H54 (cell line): ENCODE measurements at regions not wholly inside any gene's neighbourhood (a gene's known extent, or its start where the extent isn't known, plus 50 kb on each side); places are given as distances from the start of the nearest gene placed in this dataset.
"Not testable (repeated sequence)": the region's sequence is repeated elsewhere in the genome, so short reads cannot be mapped to it uniquely, and the experiment has no call there.

Experiments used
- DNase-seq: peaks from one replicate; pipeline ENCODE4 v3.0.0; 2011; ENCODE audit warnings: low spot score, mixed read lengths; ENCODE audit not compliant: insufficient read length
- FAIRE-seq: peaks from 3 replicates; lab custom pipeline; 2011; peaks lifted over from hg19 to GRCh38; lab: Jason Lieb, UNC
- POLR2A ChIP-seq: IDR thresholded peaks from 2 replicates; pipeline ENCODE4 v1.6.1; 2011; ENCODE audit warnings: low read depth, mild to moderate bottlenecking, low read length

DNA sequence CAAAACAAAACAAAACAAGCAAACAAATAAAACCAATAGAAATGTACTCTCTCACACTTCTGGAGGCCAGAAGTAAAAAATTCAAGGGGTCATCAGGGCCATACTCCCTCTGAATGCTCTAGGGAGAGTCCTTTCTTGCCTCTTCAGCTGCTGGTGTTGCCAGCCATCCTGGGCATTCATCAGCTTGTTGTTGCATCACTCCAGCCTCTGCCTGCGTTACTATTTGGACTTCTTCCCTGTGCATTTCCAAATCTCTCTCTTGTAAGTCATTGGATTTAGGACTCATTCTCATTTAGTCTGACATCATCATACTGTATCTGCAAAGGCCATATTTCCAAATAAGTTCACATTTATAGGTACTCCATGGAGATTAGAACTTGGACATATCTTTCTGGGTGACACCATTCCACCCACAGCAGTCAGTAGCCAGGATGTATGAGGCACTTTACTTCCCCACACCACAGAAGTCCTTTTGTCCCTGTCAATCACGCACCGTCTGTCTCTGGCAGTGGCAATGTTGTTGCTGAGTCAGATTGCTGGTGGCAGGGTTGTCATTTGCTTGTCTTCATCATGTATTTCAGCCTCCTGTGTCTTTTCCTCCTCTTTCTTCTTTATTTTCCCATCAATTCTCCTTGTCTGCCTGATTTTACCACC lies 151.0 kb upstream of the KCNJ6 start:
- TF ChIP-seq POLR2A, result no peak
- DNase-seq (no peak), FAIRE-seq (no peak)

DNA sequence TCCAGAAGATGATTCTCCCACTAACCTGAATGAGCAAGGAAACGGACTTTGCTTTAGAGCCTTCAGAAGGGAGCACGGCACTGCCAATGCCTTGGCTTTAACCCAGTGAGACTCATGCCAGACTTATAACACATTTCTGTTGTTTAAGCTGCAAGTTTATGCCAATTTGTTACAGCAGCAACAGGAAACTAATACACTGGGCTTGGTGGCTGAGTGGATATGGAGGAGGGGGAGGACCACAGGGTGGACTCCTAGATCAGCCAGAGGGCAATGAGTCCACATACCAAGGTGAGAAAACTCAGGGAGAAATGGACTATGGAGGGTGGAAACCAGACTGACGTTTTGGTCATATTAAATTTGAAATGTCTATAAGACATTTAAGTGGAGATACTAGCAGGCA lies 156.2 kb upstream of the KCNJ6 start:
- DNase-seq (no peak), FAIRE-seq (no peak)
- TF ChIP-seq POLR2A, result no peak

DNA sequence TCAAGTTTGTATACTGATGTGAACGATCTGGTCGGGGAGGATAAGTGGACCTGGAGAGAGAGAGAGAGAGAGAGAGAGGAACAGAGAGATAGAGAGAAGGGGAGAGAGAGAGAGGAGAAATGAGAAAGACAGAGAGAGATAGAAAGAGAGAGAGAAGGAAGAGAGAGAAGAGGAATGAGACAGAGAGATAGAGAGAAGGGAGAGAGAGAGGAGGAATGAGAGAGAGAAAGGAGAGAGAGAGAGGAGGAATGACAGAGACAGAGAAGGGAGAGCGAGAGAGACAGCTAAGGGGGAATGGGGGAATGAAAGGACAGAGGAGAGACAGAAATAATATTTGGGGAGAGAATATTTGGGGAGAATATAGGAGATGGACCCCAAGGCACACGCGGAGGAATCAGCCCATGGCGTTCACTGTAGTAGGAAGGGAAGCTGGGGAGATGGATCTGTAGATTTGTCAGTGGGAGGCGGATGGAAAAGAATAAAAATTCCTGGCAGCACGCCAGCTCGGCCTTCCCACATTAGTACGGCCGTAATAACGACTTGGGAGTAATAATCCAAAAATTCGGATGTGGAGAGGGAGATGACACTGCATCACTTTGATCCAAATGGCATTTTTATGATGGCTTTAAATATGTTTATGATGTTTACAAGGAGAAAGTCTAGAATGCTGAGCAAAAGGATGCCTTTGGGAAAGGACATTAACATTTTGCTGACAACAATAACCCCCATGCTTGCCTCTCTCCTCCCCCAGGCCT lies 159.8 kb upstream of the KCNJ6 start:
- TF ChIP-seq POLR2A, result no peak

DNA sequence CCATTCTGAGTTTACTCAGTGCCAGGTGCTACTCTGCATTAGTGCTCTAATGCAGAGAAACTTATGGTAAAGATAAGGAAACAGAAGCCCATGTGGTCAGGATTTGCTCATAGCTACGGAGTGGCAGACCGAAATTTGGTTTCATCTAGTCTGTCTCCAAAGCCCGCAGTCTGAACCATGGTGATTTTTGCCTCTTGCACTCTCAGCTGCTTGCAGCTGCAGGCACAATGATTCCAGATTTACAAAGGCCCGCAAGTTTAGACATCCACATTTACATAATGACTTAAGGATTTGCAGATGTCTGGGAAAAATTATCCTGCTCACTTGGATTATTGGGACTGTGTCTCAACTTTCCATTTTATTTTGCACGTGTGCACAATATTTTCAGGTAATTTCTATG lies 161.3 kb upstream of the KCNJ6 start:
- no peak for TF ChIP-seq POLR2A
- DNase-seq (no peak), FAIRE-seq (no peak)

More for the DNA sequence above, 159.8 kb upstream of the KCNJ6 start:
- DNase-seq (no peak), FAIRE-seq (no peak)

DNA sequence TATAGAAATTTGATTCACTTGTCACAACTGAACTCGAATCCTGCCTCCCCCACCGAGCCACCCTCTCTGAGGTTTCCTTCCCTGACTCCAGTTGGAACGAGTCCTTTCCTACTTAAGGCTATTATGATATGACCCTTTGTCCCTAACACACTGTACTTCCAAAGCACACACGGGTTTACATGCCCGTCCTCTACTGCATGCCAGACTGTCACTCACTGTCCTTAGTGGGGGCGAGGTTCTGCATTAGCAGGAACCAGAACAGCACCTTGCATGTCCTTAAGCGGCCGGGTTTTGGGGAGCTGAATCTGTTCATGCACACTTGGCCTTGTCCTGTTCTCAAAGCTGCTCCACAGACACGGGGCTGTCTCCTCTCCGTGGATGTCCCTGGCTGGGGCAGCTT lies 164.6 kb upstream of the KCNJ6 start:
- no peak for FAIRE-seq
- no peak for DNase-seq
- TF ChIP-seq POLR2A, result no peak

DNA sequence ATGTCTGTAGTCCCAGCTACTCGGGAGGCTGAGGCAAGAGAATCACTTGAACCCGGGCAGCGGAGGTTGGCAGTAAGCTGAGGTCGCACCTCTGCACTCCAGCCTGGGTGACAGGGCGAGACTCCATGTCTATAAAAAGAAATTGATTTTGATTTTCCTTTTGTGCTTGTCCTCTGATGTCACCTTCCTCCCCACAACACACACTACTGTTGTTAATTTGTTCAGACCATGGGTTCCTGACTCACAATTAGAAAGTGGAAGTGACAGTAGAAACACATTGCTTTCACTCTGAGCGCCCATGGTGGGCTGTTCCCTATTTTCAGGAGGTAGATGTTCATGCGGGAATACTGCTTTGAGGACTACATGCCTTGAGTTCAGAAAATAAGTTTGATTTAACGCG lies 165.5 kb upstream of the KCNJ6 start:
- no peak for TF ChIP-seq POLR2A
- DNase-seq (no peak), FAIRE-seq (no peak)

DNA sequence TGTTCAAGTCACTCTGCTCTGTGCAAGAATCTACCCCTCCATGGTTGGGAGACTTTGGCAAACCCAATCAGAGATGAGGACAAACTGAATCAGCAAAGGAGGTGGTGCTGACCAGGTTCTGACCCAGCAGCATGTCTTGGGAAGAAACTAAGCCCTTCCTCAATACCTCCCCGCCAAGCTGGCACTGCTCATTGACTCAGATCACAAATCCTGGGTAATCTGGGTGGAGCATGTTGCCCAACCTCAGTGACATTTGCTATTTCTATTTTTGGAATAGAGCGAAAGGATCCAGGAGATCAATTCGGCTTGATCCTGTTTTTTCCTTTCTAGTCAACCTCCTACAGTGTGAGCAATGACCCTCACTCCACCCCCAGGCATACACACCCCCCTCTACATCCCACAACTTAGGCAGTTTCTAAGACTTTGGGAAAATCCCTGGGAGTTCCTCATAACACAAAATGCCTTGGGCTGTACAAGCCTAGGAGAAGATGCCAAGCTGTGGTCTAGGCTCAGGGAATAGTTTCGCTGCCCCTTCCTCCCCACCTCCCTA lies 166.8 kb upstream of the KCNJ6 start:
- FAIRE-seq, result no peak
- TF ChIP-seq POLR2A, result no peak
- DNase-seq, result no peak

DNA sequence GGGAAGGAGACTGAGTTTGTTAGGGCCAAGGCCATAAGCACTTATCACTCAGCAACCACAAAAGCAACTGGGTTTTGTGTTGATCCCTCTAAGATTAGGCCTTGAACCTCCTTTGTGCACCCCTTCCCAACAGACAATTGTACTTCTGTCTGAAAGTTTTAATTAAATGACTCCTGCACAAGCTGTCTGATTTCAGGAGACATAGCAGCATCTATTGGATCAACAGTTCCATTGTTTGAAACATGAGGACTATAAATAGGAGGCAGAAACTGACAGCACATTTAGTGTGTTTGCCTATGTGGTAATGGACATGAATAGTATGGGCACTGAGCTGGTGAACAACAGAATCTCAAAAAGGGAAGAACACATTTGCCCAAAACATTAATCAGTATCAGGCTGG lies 167.3 kb upstream of the KCNJ6 start:
- TF ChIP-seq POLR2A, result no peak
- DNase-seq (no peak), FAIRE-seq (no peak)

DNA sequence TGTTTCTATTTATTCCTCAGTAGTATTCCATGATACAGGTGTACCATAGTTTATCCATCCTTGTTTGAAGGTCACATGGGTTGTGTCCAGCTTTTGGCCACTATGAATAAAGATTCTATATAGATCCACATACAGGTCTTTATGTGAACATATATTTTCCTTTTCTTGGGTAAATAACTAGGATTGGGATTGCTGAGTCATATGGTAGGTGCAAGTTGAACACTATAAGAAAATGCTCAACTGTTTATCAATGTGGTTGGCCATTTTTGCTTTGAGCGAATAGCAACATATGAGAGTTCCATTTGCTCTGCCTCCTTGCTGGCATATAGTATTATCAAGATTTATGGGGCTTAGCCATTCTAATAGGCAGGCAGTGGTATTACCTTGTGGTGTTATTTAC lies 170.2 kb upstream of the KCNJ15 start:
- no peak for TF ChIP-seq POLR2A
- DNase-seq (no peak), FAIRE-seq (no peak)

DNA sequence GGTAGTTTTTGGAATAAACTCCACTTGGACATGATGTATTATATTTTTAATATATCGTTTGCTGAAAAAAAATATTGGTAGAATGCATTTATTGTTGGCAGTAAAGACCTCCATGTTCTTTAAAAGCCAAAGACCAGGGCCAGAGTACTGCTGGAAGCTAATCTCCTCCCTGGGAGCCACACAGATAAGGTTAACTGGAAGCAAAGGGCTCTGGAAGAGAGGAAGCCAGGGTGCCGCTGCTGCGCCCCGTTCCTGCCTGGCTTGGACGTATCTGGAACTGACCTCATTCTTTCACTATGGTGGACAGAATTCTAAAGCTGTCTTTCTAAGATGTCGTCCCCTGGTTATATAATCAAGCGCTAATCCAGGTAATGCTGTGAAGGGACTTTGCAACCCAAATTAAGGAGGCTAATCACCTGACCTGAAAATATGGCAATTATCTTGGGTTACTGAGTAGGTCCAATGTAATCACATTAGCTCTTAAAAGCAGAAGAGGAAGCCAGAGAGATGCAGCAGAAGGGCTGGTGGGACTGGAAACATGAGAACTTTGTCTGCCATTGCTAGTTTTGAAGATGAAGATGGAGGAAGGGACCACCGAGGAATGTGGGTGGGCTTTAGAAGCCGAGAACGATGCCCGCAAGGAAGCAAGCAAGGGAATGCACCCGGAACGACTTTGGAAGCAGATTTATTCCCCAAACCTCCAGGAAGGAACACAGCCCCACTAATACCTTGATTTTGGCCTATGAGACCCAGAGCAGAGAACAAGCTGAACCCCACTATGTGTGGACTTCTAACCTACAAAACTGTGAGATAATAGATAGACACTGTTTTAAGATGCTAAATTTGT lies 167.7 kb upstream of the KCNJ15 start:
- DNase-seq (no peak), FAIRE-seq (no peak)
- no peak for TF ChIP-seq POLR2A

DNA sequence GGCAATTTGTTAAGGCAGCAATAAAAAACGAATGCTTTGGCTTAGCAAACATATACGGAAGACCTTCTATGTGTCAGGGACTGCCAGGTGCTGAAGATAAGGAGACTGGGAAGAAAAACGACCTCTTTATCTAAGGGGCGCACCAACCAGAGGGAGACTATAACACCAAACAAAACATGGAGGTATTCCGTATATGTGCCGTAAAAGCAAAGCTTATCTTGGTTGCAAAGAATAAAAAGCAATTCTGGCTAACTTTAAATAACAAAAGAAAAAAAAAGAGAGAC lies 167.1 kb upstream of the KCNJ15 start:
- no peak for TF ChIP-seq POLR2A
- FAIRE-seq (no peak), DNase-seq (no peak)

DNA sequence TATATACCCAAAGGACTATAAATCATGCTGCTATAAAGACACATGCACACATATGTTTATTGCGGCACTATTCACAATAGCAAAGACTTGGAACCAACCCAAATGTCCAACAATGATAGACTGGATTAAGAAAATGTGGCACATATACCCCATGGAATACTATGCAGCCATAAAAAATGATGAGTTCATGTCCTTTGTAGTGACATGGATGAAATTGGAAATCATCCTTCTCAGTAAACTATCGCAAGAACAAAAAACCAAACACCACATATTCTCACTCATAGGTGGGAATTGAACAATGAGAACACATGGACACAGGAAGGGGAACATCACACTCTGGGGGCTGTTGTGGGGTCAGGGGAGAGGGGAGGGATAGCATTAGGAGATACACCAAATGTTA lies 165.7 kb upstream of the KCNJ15 start:
- not testable (repeated sequence) for FAIRE-seq, DNase-seq

DNA sequence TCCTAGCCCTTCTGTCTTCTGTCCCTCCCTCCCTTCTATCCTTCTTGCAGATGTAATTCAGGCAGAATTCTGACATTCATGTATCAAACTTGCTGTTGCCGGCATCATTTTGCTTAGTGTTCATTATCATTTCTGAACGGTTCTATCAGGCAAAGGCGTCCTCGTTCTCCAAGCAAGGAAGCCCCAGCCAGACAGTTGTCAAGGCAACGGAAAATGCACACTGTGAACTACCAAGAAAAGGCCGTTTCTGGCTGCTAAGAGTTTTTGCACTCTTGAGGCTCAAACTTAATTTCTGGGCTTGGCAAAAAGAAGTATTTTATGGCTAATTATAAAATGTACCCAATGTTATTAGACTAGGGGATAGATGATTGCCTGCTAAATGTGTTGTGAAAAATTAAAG lies 164.7 kb upstream of the KCNJ15 start:
- no peak for DNase-seq

DNA sequence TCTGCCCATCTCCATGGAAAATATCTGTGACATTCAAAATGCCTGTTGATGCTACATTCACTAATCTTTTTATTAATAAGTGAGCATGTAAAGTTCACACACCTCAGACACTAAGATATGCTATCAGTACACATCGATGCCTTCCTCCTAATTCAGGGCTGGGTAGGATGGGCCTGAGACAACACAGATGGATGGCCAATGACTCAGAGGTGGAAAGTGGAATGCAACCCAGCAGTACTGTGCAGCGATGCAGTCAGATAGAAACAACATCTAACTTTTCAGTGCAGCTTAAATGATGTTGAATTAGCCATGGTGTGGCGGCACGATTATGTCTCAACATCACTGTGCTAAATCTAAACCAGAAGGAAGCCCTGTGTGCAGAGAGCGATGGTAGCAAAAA lies 161.6 kb upstream of the KCNJ15 start:
- FAIRE-seq (no peak), DNase-seq (no peak)
- TF ChIP-seq POLR2A, result no peak

More for the DNA sequence above, 164.7 kb upstream of the KCNJ15 start:
- no peak for FAIRE-seq
- TF ChIP-seq POLR2A, result no peak
